ENCODE measurements at regions not wholly inside any gene's neighbourhood (a gene's known extent, or its start where the extent isn't known, plus 50 kb on each side); places are given as distances from the start of the nearest gene placed in this dataset. TPM values are rescaled to one million over a fixed set of nuclear protein-coding genes. Genes with fewer than 3 reads are reported as not detected.

Small RNA genes lying in the stretch of these regions (microRNA-seq; reads per million reads assigned to microRNA genes)
- gene MIR6074 (ENCODE audit: borderline microRNAs expressed in 2 of 2, borderline number of aligned reads in 2 of 2, borderline replicate concordance in 1 of 2) = 0 reads per million in 2 experiments

Small RNA genes lying in the stretch of these regions (small RNA-seq; reads per million reads assigned to genes)
- gene MIR6074 (ENCODE audit: insufficient read depth) = not detected
- gene RNA5SP362 (ENCODE audit: insufficient read depth) = not detected
